HEK293 (cell line): ENCODE measurements at regions not wholly inside any gene's neighbourhood (a gene's known extent, or its start where the extent isn't known, plus 50 kb on each side); places are given as distances from the start of the nearest gene placed in this dataset.
"Not testable (repeated sequence)": the region's sequence is repeated elsewhere in the genome, so short reads cannot be mapped to it uniquely, and the experiment has no call there.

Experiments
- CTCF ChIP-seq: fragments of 450-650 bp; formaldehyde crosslinking; IDR thresholded peaks from 2 replicates; pipeline ENCODE4 v1.5.1; 2016; ENCODE audit warnings: missing biosample characterization, missing genetic modification characterization
- GLI2 ChIP-seq: fragments of 450-650 bp; formaldehyde crosslinking; IDR thresholded peaks from 2 replicates; pipeline ENCODE4; 2017; ENCODE audit warnings: missing biosample characterization, missing genetic modification characterization, low read depth, borderline replicate concordance
- PATZ1 ChIP-seq: fragments of 450-650 bp; formaldehyde crosslinking; IDR thresholded peaks from 2 replicates; pipeline ENCODE4 v1.5.1; 2016; ENCODE audit warnings: missing biosample characterization, missing genetic modification characterization
- PRDM10 ChIP-seq: fragments of 450-650 bp; formaldehyde crosslinking; IDR thresholded peaks from 2 replicates; pipeline ENCODE4 v1.5.1; 2016; ENCODE audit warnings: missing biosample characterization, missing genetic modification characterization
- REST ChIP-seq: fragments of 450-650 bp; formaldehyde crosslinking; IDR thresholded peaks from 2 replicates; pipeline ENCODE4 v1.5.1; 2016; ENCODE audit warnings: missing biosample characterization, missing genetic modification characterization
- ZBTB48 ChIP-seq: fragments of 450-650 bp; formaldehyde crosslinking; IDR thresholded peaks from 2 replicates; pipeline ENCODE4 v1.5.1; 2016; ENCODE audit warnings: missing biosample characterization, missing genetic modification characterization
- ZNF10 ChIP-seq: fragments of 450-650 bp; formaldehyde crosslinking; IDR thresholded peaks from 2 replicates; pipeline ENCODE4 v1.5.1; 2017; ENCODE audit warnings: missing biosample characterization, missing genetic modification characterization
- ZNF639 ChIP-seq: fragments of 450-650 bp; formaldehyde crosslinking; IDR thresholded peaks from 2 replicates; pipeline ENCODE4 v1.5.1; 2016; ENCODE audit warnings: missing biosample characterization, missing genetic modification characterization

GRCh38 chr10:31135791-31136190 is 104.1 kb upstream of the ZNF438 start:
- TF ChIP-seq CTCF; ZNF639 (tag by site-specific recombination); PATZ1 (tag by site-specific recombination); ZNF10 (tag by site-specific recombination); ZBTB48 (tag by site-specific recombination); REST (tag by site-specific recombination); GLI2 (tag by site-specific recombination); PRDM10: not testable (repeated sequence)
